T-helper 9 cell (primary cell): ENCODE measurements at regions not wholly inside any gene's neighbourhood (a gene's known extent, or its start where the extent isn't known, plus 50 kb on each side); places are given as distances from the start of the nearest gene placed in this dataset.

ENCODE experiments used
- DNase-seq: peaks from one replicate; pipeline ENCODE4 v3.0.0-alpha.2; 2020

GRCh38 chr2:240324312-240325015 lies 111.0 kb upstream of the GPC1 start:
- no peak for DNase-seq

- no peak for DNase-seq
Observed at GRCh38 chr2:240325016-240326007, 110.2 kb upstream of the GPC1 start.

- no peak for DNase-seq
Observed at GRCh38 chr2:240326246-240326645, 109.2 kb upstream of the GPC1 start.

- DNase-seq, result no peak
Observed at GRCh38 chr2:240326886-240327285, 108.6 kb upstream of the GPC1 start.

GRCh38 chr2:240327566-240327965 lies 107.9 kb upstream of the GPC1 start:
- no peak for DNase-seq

GRCh38 chr2:240328526-240328925 lies 106.9 kb upstream of the GPC1 start:
- no peak for DNase-seq

GRCh38 chr2:240329116-240329665 lies 106.3 kb upstream of the GPC1 start:
- no peak for DNase-seq

- DNase-seq, result no peak
Observed at GRCh38 chr2:240329778-240330177, 105.7 kb upstream of the GPC1 start.

- no peak for DNase-seq
Observed at GRCh38 chr2:240333985-240334384, 101.5 kb upstream of the GPC1 start.

- DNase-seq, result no peak
Observed at GRCh38 chr2:240335061-240335460, 100.4 kb upstream of the GPC1 start.

- DNase-seq, result no peak
Observed at GRCh38 chr2:240336820-240337427, 98.5 kb upstream of the GPC1 start.

GRCh38 chr2:240338274-240338673 lies 97.2 kb upstream of the GPC1 start:
- DNase-seq, result no peak

GRCh38 chr2:240339411-240340360 lies 95.8 kb upstream of the GPC1 start:
- DNase-seq, result no peak

- no peak for DNase-seq
Observed at GRCh38 chr2:240340361-240340761, 95.1 kb upstream of the GPC1 start.

- no peak for DNase-seq
Observed at GRCh38 chr2:240341064-240341463, 94.4 kb upstream of the GPC1 start.

GRCh38 chr2:240343548-240343947 lies 91.9 kb upstream of the GPC1 start:
- DNase-seq, result no peak

- no peak for DNase-seq
Observed at GRCh38 chr2:240344904-240345303, 90.6 kb upstream of the GPC1 start.

- DNase-seq, result no peak
Observed at GRCh38 chr2:240346015-240346752, 89.3 kb upstream of the GPC1 start.

GRCh38 chr2:240346753-240347372 lies 88.6 kb upstream of the GPC1 start:
- no peak for DNase-seq

GRCh38 chr2:240347373-240347940 lies 88.0 kb upstream of the GPC1 start:
- no peak for DNase-seq
